NCI-H128 (cell line): ENCODE measurements at regions not wholly inside any gene's neighbourhood (a gene's known extent, or its start where the extent isn't known, plus 50 kb on each side); places are given as distances from the start of the nearest gene placed in this dataset.

ENCODE experiments used
- DNase-seq: peaks from one replicate; lab custom pipeline; 2025; ENCODE audit not compliant: unreplicated experiment; lab: John Stamatoyannopoulos, UW

GRCh38 chr1:114231301-114231700 is 77.6 kb upstream of the SYT6 start:
- no peak for DNase-seq

- no peak for DNase-seq
Observed at GRCh38 chr1:114229368-114229767, 75.7 kb upstream of the SYT6 start.

DNA sequence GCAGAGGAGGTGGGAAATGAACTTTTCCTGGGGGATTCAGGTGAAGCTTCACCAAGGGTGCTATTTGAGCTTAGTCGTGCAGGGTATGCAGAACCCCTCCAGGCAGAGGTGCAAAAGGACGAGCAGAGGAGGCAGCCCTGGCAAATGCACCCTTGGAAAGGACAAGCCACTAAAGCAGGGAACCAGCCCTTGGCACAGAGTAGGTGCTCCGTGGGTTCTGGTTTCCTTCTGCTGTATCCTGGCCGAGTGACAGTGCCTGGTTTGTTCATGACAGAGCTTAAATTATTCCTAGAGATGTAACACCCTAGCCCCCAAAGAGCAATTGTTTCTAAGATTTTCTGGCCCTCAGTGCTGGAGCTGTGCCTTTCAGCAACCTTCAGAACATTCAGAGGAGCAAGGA is 73.4 kb upstream of the SYT6 start:
- no peak for DNase-seq

GRCh38 chr1:114224196-114224907 is 70.7 kb upstream of the SYT6 start:
- no peak for DNase-seq

GRCh38 chr1:114222920-114223319 is 69.3 kb upstream of the SYT6 start:
- DNase-seq = no peak

DNA sequence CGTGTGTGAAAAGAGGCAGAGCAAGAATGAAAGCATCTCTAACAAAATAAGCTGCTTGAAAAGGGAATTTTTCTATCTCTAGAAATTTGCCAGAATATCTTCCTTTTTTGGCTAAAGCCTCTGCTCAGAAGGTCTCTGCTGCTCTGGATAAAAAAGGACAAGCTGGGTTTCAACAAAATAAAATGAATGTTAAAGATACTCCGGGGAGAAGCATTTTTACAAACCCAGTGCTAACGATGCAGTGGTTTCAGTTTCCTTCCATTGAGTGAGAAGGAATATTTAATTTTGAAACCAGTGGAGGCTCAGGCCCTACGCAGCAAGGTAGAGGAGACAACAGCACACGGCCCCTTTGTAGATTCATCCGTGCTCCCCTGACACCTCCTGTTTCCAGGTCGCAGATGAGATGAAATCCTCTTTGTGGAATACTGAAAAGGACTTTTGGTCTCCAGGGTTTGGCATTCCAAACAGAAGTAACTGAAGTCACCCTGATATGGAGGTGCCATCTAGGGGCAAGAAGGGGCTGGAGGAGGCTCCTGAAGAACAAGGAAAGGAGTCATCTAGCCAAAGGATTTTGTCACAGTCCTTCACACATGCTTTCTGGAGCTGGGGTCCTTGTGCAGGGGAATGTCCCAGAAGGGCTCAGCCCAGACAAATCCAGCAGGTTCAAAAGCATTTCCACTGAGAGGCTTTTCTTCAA is 65.7 kb upstream of the SYT6 start:
- no peak for DNase-seq

GRCh38 chr1:114218361-114219171 is 64.9 kb upstream of the SYT6 start:
- DNase-seq = no peak

- no peak for DNase-seq
Observed at GRCh38 chr1:114216431-114217173, 62.9 kb upstream of the SYT6 start.

GRCh38 chr1:114215436-114215835 is 61.8 kb upstream of the SYT6 start:
- DNase-seq = no peak

DNA sequence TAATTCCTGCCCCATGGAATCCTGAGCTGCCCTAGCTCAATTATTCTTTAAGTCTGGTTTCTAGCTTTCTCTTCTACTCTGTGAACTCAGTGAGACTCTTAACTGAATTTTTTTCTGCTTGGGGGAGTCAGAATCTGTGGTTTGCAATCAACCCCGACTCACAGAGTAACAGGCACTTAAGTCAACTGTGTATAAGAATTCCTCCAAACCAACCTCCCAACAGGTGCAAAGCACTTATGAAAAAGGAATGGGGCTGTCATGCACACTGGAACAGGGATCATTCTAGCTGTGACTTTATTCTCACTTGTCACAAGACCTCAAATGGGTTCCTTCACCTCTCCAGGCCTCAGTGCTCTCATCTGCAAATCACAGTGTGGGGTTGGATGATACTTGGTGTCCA is 60.3 kb upstream of the SYT6 start:
- DNase-seq = no peak

DNA sequence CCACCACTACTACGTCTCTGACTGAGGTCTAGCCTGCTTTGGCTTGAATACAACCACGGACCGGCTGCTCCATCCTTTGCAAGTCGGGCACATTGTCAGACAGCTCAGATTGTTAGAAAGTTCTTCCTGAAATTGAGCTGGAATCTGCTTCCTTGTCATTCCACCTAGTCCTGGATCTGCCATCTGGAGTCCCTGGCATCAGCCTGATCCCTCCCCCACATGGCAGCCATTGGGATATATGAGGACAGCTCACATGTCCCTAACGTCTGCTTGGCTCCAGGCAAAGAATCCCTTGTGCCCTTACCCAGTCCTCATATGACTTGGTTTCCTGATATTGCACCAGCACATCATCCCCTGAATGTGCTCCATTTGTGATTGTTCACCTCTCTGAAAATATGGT is 56.3 kb upstream of the SYT6 start:
- no peak for DNase-seq

- DNase-seq = no peak
Observed at GRCh38 chr1:114208714-114209113, 55.0 kb upstream of the SYT6 start.

- no peak for DNase-seq
Observed at GRCh38 chr1:114208106-114208505, 54.4 kb upstream of the SYT6 start.

DNA sequence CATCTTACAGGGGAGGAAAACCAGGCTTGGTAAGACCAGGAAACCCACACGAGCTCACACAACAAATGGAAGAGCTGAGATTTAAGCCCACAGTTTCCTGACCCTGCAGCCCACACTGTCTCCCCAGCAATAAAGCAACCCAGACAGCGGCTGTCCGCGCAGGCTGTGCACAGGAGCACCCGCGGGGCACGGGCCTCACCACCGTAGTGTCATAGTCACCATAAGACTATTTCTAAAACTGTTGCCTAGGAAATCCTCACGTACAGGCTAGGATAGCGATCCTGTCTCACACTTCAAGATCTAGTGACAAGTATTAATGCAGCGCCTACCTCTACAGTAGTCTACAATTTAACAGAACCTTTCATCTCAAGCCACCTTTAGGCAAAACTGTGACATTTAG is 54.0 kb upstream of the SYT6 start:
- no peak for DNase-seq

DNA sequence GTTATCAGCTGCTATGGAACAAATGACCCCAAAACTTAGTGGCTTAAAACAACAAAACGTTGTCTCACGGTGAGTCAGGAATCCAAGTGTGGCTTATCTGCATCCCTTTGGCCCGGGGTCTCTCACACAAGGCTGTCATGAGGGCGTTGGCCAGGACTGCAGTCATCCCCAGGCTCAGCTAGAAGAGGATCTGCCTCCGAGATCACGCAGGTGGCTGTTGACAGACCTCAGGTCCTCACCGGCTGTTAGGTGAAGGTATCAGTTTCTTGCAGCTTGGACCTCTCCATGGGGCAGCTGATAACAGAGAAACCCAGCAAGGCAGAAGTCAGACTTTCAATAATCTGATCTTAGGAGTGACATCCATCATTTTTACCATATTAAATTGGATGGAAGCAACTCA is 52.7 kb upstream of the SYT6 start:
- DNase-seq = no peak

DNA sequence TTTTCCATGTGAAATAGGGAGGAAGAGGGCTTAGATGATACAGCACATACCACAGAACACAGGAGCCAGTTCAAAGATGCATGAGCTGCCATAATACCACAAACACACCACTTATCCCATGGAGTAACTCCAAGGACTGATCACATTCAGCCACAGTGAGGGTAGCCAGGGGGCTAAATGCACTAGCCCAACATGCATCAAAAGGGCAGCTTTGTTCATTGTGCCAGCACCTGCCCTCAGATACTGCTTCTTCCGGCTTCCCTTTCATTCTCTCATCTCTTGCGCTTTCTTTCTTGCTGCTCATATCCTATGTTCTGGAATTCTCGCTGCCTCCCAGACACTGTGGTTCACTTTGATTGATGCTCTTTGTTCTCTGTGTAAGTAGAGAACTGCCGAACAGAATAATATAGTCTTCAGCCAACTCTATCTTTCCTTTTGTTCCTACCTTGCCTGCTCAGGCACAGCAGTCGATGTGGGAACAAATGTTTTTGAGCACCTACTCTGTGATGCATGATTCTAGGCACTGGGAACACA is 50.0 kb upstream of the SYT6 start:
- no peak for DNase-seq
